Retinal pigment epithelial cell (primary cell): ENCODE measurements at regions not wholly inside any gene's neighbourhood (a gene's known extent, or its start where the extent isn't known, plus 50 kb on each side); places are given as distances from the start of the nearest gene placed in this dataset.

ENCODE experiments used
- DNase-seq: peaks from one replicate; pipeline ENCODE4 v3.0.0-alpha.2; 2010; ENCODE audit warnings: low read depth
- H3K4me3 ChIP-seq: 2 replicates; pipeline ENCODE4 v1.5.1; 2011; ENCODE audit warnings: mild to moderate bottlenecking, low read length, control low read depth, moderate library complexity
- CTCF ChIP-seq: conservative IDR thresholded peaks from 2 replicates; pipeline ENCODE4 v1.5.1; 2011; ENCODE audit warnings: low read depth, low read length, control low read depth, inconsistent platforms

- no peak for TF ChIP-seq CTCF
- H3K4me3 ChIP-seq = no peak overlapping the region
- DNase-seq = no peak
These were observed 995.4 kb downstream of the TSN start for GRCh38 chr2:122750808-122751207.

- DNase-seq = no peak
- no peak for TF ChIP-seq CTCF
These were observed 997.9 kb downstream of the TSN start for GRCh38 chr2:122753336-122753735.

GRCh38 chr2:122754561-122754960 lies 999.1 kb downstream of the TSN start:
- TF ChIP-seq CTCF = no peak
- DNase-seq = no peak
- H3K4me3 ChIP-seq = no peak overlapping the region

More at GRCh38 chr2:122753336-122753735, 997.9 kb downstream of the TSN start:
- no peak overlapping the region for H3K4me3 ChIP-seq

GRCh38 chr2:122755281-122755780 lies 999.9 kb downstream of the TSN start:
- H3K4me3 ChIP-seq = no peak overlapping the region
- TF ChIP-seq CTCF = no peak
- DNase-seq = no peak

GRCh38 chr2:122758967-122759366 lies 1003.5 kb downstream of the TSN start:
- no peak overlapping the region for H3K4me3 ChIP-seq
- no peak for DNase-seq
- TF ChIP-seq CTCF = no peak

GRCh38 chr2:122764014-122764413 lies 1008.6 kb downstream of the TSN start:
- H3K4me3 ChIP-seq = no peak overlapping the region
- no peak for DNase-seq
- TF ChIP-seq CTCF = no peak

GRCh38 chr2:122780251-122780650 lies 1024.8 kb downstream of the TSN start:
- no peak overlapping the region for H3K4me3 ChIP-seq
- TF ChIP-seq CTCF = no peak
- no peak for DNase-seq
